ENCODE measurements at regions not wholly inside any gene's neighbourhood (a gene's known extent, or its start where the extent isn't known, plus 50 kb on each side); places are given as distances from the start of the nearest gene placed in this dataset.
"Not testable (repeated sequence)": the region's sequence is repeated elsewhere in the genome, so short reads cannot be mapped to it uniquely, and the experiment has no call there.

- DNase-seq, result no peak
These were observed 618.3 kb upstream of the CLINT1 start for GRCh38 chr5:158477214-158477613.

DNA sequence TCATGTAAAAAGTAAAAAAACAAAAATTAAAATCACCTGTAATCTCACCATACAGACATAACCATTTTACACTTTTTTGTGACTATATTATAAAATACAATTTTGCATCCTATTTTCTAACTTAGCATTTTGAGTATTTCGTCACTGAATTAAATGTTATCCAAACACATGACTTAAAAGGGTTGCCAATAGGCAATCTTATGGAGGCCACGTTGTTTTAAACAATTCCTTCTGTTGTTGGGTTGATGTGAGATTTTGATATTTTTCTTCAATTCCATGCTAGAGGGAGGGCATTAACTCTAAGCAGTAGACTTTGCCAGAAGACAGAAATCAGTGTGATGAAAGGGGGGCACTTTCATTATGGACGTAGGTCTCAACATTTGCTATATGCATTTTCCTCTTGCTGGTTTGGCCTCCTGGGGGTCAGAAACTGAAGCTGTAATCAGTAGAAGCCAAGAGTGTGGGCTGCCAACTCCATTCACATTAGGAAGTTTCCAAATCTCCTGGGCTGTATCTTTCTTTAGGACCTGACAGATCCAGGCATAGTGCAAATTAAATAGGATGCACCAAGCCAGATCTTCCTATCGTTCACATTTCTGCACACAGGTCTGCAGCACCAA is 614.2 kb upstream of the CLINT1 start:
- DNase-seq, result no peak

- DNase-seq, result no peak
These were observed 612.6 kb upstream of the CLINT1 start for GRCh38 chr5:158471535-158471924.

GRCh38 chr5:158470764-158471534 is 612.0 kb upstream of the CLINT1 start:
- DNase-seq, result no peak

GRCh38 chr5:158468444-158468843 is 609.5 kb upstream of the CLINT1 start:
- no peak for DNase-seq

GRCh38 chr5:158466191-158466590 is 607.2 kb upstream of the CLINT1 start:
- no peak for DNase-seq

GRCh38 chr5:158465086-158465972 is 606.4 kb upstream of the CLINT1 start:
- no peak for DNase-seq

DNA sequence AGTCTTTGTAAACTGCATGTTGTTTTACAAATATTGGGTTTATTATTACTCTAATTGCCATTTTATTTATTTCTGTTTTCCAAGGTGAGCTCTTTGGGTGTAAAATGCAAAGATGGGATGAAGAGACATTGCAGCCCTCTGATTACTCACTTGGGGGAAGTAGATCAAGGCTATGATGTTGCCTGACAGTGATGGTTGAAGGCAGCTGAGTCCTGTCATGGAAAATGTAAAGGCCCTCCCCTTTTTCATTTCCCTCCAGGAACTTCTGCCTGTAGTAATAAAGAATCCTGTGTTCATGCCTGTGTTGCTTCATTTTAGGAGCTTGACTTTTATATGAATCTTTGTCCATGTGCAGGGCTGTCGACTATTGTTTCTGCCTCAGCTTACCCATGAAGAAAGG is 605.4 kb upstream of the CLINT1 start:
- DNase-seq, result no peak

- no peak for DNase-seq
These were observed 605.0 kb upstream of the CLINT1 start for GRCh38 chr5:158463938-158464337.

- DNase-seq, result no peak
These were observed 604.2 kb upstream of the CLINT1 start for GRCh38 chr5:158463188-158463587.

DNA sequence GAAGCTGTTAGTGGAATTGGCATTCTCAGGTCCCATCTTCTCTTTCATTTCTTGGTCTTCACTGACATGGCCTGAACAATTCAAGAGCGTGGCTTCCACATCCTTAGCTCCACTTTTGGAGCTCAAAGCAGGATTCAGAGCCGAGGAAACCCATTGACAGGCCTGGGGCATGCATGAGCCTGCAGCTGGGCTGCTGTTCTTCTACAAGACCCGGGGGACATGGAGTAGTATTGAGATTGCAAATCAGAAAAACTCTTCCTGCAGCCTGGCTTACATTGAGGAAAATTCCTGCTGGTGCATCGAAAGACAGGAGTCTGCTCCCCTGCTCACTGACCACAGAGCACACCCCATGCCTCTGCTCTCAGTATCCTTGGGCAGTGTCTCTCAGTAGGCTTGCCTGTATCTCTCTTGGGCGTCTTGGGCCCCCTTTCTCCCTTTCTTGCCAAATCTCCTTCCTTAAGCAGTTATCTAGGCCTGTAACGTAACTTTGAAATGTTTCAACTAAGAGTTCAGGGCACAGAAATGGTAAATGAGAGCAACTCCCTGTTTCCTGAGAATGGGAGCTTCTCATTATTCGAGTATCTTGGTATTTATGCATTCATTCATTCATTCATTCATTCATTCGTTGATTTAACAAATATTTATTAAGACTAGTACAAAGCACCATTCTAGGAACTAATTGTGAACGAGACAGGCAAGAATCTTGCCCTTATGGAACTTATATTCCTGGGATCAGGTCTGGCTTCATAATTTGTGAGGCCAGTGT is 603.6 kb upstream of the CLINT1 start:
- no peak for DNase-seq

GRCh38 chr5:158461240-158461854 is 602.4 kb upstream of the CLINT1 start:
- DNase-seq, result no peak

DNA sequence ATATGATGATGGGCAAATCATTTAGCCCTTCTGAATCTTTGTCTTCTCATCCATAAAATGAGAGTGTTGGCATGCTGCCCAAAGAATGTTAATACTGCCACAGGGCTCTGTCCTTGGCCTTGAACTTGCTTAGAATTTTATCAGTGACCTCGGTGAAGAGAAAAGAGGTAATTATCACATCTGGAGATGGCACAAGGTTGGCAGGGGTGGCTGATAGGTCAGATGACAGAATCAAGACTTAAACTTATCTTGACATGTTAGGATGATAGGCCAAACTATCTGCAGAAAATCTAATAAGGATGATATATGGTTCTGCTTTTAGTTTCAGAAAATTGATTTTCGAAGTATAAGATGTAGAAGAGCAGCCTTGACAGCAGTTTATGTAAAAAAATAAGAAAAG is 599.1 kb upstream of the CLINT1 start:
- no peak for DNase-seq

DNA sequence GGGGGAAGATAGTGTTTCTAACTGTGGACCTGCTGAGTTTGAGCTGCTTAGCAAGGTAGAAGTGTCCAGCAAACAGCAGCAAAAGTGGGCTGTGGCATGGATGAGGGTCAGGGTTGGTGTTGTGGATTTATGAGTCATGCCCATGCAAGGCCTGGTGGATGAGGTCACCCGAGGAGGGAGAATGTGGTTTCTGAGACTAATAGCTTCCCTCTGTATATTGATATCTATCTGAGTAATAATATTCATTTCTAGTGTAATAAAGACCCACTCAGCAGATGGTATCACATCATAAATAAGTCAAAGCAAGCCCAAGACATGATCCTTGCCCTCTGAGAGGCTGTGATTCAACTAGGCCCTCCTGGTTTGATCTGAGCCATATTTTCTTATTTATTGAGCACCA is 597.8 kb upstream of the CLINT1 start:
- no peak for DNase-seq

GRCh38 chr5:158456241-158456640 is 597.3 kb upstream of the CLINT1 start:
- DNase-seq, result no peak

- no peak for DNase-seq
These were observed 593.2 kb upstream of the CLINT1 start for GRCh38 chr5:158451993-158452672.

GRCh38 chr5:158451203-158451992 is 592.5 kb upstream of the CLINT1 start:
- no peak for DNase-seq

DNA sequence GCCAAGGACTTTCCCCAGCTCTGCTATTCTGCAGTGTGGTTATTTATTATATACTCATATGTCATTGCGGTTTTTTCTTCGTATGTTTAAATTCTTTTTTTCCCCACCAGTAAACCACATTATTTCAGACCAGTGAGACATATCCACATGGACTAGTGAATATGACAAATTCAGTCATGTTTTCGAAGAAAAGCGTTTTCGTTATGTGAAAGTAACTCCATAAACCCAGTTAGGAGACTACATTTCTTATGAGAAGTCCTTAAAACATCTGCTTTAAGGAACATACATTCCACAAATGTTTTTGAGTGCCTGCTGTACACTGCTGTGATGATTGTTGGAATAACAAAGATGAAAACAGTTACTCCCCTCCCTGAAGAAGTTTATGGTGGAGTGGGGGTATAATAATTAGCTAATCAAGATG is 591.8 kb upstream of the CLINT1 start:
- no peak for DNase-seq

- DNase-seq, result not testable (repeated sequence)
These were observed 587.8 kb upstream of the CLINT1 start for GRCh38 chr5:158446761-158447160.

DNA sequence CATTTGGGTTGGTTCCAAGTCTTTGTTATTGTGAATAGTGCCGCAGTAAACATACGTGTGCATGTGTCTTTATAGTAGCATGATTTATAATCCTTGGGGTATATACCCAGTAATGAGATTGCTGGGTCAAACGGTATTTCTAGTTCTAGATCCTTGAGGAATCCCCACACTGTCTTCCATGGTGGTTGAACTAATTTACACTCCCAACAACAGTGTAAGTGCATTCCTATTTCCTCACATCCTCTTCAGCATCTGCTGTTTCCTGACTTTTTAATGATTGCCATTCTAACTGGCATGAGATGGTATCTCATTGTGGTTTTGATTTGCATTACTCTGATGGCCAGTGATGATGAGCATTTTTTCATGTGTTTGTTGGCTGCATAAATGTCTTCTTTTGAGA is 580.3 kb upstream of the CLINT1 start:
- DNase-seq, result not testable (repeated sequence)

All from Kasumi-1 (cell line).